ENCODE measurements at regions not wholly inside any gene's neighbourhood (a gene's known extent, or its start where the extent isn't known, plus 50 kb on each side); places are given as distances from the start of the nearest gene placed in this dataset.

DNA sequence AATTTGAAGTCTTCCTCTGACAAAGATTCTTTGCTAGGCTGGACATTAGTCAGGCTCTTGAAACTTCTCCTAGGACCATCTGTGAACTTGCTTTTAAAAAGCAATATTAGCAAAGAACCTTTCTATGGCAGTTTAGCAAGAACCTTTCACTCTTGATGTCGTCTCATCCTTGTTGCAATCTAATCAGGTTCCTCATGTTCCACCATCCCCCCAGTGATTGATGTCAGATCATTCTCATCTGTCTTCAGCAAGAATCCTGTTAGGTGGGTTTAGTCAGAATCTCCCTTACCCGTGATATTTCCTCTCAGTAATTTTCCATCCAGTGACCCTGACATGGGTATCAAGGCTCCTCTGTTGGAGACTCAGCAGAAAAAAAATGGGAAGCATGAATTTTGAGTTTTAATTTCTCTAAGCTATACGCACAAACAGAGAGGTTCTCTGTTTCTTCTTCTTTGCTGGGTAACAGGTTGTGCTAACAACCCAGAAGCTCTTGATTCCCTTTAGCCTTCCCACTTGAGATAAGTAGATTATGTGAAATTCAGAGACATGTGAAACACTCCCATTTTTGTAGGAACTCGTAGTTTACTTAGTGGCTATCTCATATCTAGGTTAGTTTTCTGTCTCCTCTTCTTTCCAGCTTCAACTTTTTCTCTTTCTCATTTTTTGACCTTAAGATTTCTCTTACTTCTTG is 507.4 kb downstream of the C4orf33 start:
- H3K9me3 Mint-ChIP-seq (ENCODE audit: low read depth): no peaks in the 10 kb centered on the region
- TF ChIP-seq CTCF (IDR thresholded peaks at IDR 0.05): no peak
- peaks cover 3% of the 10 kb centered on the region for H3K27me3 Mint-ChIP-seq (ENCODE audit: low read depth)
- H3K36me3 Mint-ChIP-seq (ENCODE audit: low read depth): no peaks in the 10 kb centered on the region
- no peak overlapping the region for H3K4me3 Mint-ChIP-seq (ENCODE audit: unreplicated experiment)
- H3K4me1 Mint-ChIP-seq (ENCODE audit: low read depth): peaks cover 9% of the 10 kb centered on the region
- H3K27ac Mint-ChIP-seq (ENCODE audit: unreplicated experiment): no peak overlapping the region
- DNase-seq (ENCODE audit: low spot score): no peak

- H3K27ac Mint-ChIP-seq (ENCODE audit: unreplicated experiment): no peak overlapping the region
- H3K4me3 Mint-ChIP-seq (ENCODE audit: unreplicated experiment): no peak overlapping the region
- DNase-seq (ENCODE audit: low spot score): no peak
- no peaks in the 10 kb centered on the region for H3K9me3 Mint-ChIP-seq (ENCODE audit: low read depth)
- H3K36me3 Mint-ChIP-seq (ENCODE audit: low read depth): no peaks in the 10 kb centered on the region
- H3K4me1 Mint-ChIP-seq (ENCODE audit: low read depth): peaks cover 9% of the 10 kb centered on the region
- TF ChIP-seq CTCF (IDR thresholded peaks at IDR 0.05): no peak
- H3K27me3 Mint-ChIP-seq (ENCODE audit: low read depth): peaks cover 7% of the 10 kb centered on the region
Observed at GRCh38 chr4:129604632-129605255, 508.8 kb downstream of the C4orf33 start.

DNA sequence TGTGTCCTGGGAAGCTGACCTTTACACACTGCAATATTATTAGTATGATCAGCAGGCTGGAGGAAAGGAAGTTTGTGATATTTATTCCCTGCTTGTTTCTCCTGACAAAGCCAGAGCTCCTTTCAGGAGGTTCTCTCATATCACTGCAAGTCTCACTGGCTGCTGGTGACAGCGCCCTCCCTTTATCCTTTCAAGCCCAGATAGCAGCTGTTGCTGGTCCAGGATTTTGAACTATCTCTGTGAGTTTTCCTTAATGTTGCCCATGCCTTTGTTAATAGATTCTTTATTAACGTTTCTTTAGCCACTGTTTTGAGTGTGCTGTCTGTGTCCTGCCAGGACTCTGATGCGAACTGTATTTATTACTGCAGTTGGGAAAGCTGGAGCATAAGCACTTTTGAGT is 518.7 kb downstream of the C4orf33 start:
- TF ChIP-seq CTCF (IDR thresholded peaks at IDR 0.05): no peak
- no peaks in the 10 kb centered on the region for H3K36me3 Mint-ChIP-seq (ENCODE audit: low read depth)
- H3K4me3 Mint-ChIP-seq (ENCODE audit: unreplicated experiment): no peak overlapping the region
- H3K4me1 Mint-ChIP-seq (ENCODE audit: low read depth): no peaks in the 10 kb centered on the region
- H3K27me3 Mint-ChIP-seq (ENCODE audit: low read depth): peaks cover 3% of the 10 kb centered on the region
- no peaks in the 10 kb centered on the region for H3K9me3 Mint-ChIP-seq (ENCODE audit: low read depth)
- H3K27ac Mint-ChIP-seq (ENCODE audit: unreplicated experiment): no peak overlapping the region
- no peak for DNase-seq (ENCODE audit: low spot score)

GRCh38 chr4:129622566-129622965 is 526.6 kb downstream of the C4orf33 start:
- H3K36me3 Mint-ChIP-seq (ENCODE audit: low read depth): no peaks in the 10 kb centered on the region
- peaks cover 21% of the 10 kb centered on the region for H3K27me3 Mint-ChIP-seq (ENCODE audit: low read depth)
- H3K4me3 Mint-ChIP-seq (ENCODE audit: unreplicated experiment): no peak overlapping the region
- peaks cover 10% of the 10 kb centered on the region for H3K9me3 Mint-ChIP-seq (ENCODE audit: low read depth)
- DNase-seq (ENCODE audit: low spot score): no peak
- no peak overlapping the region for H3K27ac Mint-ChIP-seq (ENCODE audit: unreplicated experiment)
- peaks cover 4% of the 10 kb centered on the region for H3K4me1 Mint-ChIP-seq (ENCODE audit: low read depth)
- TF ChIP-seq CTCF (IDR thresholded peaks at IDR 0.05): no peak

- no peaks in the 10 kb centered on the region for H3K36me3 Mint-ChIP-seq (ENCODE audit: low read depth)
- no peak overlapping the region for H3K27ac Mint-ChIP-seq (ENCODE audit: unreplicated experiment)
- H3K27me3 Mint-ChIP-seq (ENCODE audit: low read depth): peaks cover 21% of the 10 kb centered on the region
- no peak for DNase-seq (ENCODE audit: low spot score)
- H3K4me3 Mint-ChIP-seq (ENCODE audit: unreplicated experiment): no peak overlapping the region
- no peak for TF ChIP-seq CTCF (IDR thresholded peaks at IDR 0.05)
- peaks cover 10% of the 10 kb centered on the region for H3K9me3 Mint-ChIP-seq (ENCODE audit: low read depth)
- H3K4me1 Mint-ChIP-seq (ENCODE audit: low read depth): peaks cover 4% of the 10 kb centered on the region
Observed at GRCh38 chr4:129623233-129623875, 527.4 kb downstream of the C4orf33 start.

Measured in chondrocyte (in vitro differentiated cells).